CD4-positive, alpha-beta T cell treated with Interleukin-4 for 4 hours (primary cell): ENCODE measurements at regions not wholly inside any gene's neighbourhood (a gene's known extent, or its start where the extent isn't known, plus 50 kb on each side); places are given as distances from the start of the nearest gene placed in this dataset.
"Not testable (repeated sequence)": the region's sequence is repeated elsewhere in the genome, so short reads cannot be mapped to it uniquely, and the experiment has no call there.

Experiments
- DNase-seq: peaks from one replicate; pipeline ENCODE4 v3.0.0-alpha.2; 2020

DNA sequence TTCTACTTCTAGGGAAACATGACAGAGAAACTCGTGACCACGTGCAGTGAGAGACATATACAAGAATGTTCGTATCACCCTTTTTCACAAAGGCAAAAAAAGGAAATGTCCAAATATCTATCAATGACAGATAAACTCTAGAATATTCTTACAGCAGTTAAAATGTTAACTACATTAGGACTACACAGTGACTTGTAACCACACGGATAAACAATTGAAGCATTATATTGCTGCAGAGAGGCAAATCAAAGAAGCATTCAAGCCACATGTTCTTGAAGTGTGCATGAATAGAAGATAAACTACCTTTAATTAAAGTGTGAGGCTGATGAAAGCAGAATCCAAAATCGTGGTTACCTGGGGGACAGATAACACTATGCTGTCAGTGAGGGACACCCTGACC lies 935.3 kb upstream of the KLHL29 start:
- DNase-seq, result no peak

DNA sequence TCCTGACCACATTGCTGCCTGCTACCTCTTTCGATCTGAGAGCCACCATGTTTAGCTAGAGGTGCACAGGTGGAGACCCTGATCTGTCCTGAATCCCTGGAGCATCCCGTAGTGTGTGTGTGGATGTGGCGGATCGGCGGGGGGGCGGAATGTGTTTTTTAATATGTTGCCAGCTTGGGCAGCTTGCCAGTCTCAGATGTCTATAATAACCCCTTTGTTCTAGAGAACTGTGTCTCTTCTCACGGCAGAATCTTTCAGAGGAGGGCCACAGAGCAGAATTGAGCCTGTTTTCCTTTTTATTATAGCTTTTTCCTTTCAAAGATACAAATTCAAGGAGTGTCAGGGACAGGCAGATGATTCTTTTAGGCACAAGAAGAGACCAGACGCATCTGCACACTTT lies 934.1 kb upstream of the KLHL29 start:
- no peak for DNase-seq

DNA sequence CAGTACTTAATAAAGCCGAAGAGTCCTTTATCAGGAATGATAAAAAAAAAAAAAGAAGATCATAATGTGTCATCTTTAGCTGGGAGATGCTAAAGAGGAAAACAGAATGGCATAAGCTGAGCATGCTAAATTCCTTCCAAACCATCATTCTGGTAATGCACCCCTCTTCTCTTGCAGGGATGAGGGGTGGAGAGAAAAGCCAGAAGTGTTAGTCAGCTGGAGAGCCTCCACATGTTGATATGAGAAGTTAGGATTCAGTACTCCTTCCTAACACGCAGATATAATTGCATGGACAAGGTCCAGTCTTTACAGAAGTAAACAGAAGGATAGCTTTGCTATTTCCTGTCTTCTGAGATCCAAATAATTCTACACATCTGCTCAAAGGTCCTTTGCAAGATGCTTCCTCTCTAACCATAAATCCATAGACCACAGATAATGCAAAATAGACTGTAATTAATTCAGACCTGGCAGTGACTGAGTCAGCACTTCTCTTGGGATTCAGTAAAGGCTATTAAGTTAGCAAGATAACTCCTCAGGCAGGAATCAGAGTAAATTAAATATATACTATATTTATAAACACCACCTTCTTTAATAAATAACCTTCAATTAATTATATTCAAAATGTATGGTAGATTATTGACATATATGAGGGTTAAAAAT lies 930.0 kb upstream of the KLHL29 start:
- DNase-seq, result no peak

DNA sequence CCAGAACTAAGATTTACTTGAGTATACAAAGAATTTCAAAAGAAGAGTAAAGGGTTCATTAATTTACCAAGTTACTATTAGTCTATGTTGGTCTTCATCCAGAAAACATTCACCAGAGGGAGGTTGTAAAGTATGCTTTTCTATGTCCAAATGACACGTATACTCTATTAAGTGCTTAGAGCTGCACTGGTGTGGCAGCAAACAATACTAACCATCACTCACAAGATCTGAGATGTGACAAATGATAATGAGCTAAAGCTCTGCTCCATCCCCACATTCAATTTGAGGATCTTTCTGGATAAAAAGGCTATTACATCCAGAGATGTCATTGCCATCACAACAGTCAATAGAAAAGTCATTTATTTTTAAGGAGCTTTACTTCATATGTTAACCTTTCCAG lies 926.5 kb upstream of the KLHL29 start:
- DNase-seq, result no peak

DNA sequence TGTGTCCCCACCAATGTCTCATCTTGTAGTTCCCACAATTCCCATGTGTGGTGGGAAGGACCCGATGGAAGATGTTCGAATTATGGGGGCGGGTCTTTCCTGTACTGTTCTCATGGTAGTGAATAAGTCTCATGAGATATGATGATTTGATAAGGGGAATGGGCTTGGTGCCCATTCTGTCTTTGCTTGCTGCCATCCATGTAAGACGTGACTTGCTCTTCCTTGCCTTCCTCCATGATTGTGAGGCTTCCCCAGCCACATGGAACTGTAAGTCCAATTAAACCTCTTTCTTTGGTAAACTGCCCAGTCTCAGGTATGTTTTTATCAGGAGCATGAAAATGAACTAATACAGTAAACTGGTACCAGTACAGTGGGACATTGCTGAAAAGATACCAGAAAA lies 909.9 kb upstream of the KLHL29 start:
- DNase-seq, result not testable (repeated sequence)

DNA sequence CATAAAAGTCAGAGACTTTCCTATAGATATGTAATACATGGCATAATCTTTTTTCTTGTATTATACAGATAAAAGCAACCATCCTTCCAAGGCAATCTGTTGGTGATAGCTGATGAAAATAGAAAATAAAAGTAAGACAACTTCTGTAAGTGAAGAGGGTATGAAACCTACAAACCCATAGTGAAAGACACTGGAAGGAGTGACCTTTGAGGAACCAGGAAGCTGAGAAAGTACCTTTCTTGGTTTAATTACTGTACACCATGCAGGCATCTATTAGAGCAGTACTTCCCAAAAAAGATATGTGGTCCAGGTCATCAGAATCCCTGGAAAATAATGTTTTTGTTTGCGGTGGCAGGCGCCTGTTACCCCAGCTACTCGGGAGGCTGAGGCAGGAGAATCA lies 906.6 kb upstream of the KLHL29 start:
- DNase-seq, result no peak

DNA sequence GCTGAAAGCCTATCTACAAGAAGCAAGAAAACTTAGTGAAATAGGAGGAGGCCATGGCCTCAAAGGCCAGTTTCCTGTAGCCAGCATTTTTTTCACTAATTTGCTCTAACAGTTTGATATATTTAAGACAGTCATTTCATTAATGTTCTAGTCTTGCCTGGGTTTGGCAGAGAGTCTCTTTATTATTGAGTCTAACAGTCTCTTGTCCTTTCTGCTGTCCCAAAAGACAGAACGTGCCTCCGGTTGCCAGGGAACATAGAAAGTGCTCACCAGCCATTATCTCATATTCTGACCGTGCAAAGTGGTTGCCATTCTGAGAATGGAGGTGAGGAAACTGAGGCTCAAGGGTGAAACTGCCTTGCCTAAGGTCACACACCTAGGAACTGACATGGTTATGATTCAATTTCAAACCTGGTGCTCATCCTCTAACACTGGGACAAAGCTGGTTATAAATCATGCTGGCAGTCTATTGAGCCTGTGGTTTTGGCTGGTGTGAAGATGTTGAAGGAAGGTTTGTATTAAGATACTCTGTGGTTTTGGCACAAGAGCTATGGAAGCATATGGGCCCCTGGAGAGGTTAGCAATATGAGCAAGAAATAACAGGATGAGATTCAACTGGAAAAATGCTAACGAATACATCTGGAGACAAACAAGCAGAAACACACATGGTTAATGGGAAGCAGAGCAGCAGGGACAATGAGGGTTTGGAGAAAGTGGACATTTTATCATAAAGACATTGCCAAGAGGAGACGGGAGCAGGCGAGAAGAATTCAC lies 903.3 kb upstream of the KLHL29 start:
- no peak for DNase-seq

DNA sequence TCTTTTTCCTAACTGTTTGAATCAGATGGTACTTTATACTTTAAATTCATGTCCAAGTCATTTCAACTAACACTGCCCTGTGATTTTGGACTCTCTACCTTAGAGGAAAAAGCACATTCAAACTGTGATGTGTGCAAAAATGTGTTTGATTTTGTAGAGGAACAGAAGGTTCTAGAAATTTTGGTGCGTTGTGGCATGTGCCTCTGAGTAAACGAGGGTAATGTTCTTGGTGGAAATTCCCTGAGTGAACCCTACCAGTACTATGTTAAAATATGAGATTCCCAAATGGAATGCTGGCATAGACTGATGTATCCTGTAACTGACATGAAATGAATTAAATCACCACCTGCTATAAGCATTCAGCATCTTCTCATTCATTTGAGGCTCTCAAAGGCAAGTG lies 901.9 kb upstream of the KLHL29 start:
- DNase-seq, result no peak

DNA sequence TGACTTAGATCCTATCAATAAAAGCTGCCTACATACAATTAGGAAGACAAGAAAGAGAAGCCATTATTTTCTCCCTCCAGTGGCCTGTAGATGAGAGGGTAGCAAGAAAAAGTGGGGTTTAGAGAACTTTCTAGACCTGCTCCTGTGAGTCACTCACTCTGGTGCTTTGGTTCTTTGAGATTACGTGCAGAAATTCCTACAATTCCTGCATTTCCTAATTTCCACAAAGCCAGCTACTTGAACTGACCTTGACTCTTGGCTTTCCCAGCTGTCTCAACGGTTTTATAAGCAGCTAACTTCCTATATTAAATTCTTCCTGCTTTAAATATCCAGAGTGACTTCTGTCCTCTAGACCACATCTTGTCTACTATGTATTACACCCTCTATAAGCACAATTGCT lies 899.5 kb upstream of the KLHL29 start:
- no peak for DNase-seq

DNA sequence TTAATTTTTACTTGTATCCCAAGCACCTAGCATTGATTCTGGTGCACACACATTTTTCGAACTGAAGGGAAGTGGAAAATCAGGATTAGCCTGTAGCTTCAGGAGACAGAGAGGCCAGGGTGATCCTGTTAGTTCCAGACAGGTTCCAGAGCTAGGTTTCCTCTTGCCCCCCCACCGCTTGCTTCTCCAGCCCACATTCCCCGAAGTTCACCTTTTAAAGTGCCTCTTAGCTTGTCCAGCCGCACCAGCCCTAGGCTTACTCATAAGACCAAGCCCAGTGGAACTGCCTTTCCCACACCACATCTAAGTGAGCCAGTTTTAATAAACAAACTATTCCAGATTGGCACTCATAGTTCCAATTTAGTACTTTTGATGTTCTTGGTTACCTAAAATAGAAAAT lies 898.6 kb upstream of the KLHL29 start:
- DNase-seq, result no peak

DNA sequence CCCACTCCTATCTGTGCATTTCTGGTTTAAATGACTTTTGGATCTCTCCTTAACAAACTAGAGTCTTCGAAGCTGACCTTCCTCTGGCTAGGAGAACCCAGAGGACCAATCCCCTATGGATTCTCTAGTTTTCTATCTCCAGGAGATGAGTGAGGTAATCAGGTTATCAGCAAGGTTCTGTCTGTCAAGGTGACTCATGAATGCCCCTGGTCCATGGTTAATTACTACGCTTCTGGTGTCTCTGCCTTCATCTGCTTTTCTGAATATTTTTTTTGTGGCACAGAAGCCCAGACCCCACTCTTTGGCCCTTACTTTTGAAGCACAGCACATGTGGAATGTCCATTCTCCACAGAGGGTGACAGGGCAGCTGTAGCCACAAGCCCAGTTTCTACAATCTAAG lies 897.9 kb upstream of the KLHL29 start:
- DNase-seq, result no peak

DNA sequence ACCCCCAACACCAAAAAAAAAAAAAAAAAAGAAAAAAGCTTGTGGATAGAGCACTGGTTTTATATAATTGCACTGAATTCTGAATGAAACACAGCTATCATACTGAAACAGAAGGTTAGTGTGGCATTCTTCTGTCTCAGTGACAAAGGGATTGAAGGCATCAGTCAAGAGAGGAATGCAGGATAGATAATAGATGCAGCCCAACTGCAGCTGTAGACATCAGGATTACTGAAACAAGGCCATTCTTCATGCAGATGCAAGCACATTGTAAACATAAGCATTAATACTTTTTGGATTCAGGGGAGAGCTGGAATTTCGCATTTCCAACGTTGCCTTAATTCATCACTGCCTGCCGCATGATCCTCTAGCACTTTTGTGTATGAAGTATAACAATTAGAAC lies 897.4 kb upstream of the KLHL29 start:
- DNase-seq, result no peak

DNA sequence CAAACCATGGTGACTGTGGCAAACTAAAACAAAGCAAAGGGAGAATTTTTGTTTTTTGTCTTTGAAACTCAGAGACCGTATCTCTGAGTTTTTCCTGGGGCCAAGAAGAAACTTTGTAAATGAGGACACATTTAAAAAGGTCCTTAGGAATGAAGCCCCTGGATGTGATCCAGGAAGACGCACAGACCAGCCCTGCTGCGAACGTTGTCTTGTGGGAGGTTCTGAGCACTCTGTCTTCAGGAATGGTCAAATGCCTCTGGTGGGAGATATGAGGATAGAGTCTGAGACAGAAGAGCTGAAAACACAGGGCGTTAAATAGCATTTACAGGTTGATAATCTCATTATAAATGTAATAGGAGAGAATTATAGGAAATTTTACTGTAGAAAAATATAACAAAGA lies 893.5 kb upstream of the KLHL29 start:
- DNase-seq, result no peak

DNA sequence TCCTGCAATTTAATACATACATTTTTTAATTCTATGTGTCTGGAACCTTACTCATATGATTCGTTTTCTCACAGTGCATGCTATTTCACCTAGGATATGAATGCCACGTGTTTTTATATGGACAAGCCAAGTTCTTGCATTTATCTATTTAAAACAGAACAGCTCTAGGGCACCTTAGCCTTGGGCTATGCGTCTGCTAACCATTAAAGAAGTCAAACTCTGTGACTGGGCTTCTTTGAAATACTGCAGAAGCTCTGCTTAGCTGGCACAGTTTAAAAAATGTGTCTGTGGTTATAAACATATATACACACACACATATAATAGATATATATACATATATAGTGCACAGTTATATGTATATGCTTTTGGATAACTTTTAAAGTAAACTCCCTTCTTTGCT lies 890.8 kb upstream of the KLHL29 start:
- DNase-seq, result no peak

DNA sequence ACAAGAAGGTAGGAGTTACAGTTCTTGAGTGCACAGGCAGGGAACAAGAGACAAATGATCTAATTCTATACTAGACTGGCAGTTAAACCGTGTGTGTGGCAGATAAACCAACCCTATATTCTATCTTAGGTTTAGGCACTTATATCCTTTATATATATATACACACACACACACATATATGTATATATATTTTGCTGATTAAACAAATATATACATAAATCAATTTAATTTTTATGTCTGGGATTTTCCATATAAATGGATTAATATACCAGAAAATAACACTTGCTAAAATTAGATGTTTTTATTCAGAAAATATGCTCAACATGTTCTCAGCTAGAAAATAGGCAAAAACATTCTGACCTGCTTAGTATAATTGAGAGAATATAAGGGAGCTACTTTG lies 887.9 kb upstream of the KLHL29 start:
- no peak for DNase-seq

DNA sequence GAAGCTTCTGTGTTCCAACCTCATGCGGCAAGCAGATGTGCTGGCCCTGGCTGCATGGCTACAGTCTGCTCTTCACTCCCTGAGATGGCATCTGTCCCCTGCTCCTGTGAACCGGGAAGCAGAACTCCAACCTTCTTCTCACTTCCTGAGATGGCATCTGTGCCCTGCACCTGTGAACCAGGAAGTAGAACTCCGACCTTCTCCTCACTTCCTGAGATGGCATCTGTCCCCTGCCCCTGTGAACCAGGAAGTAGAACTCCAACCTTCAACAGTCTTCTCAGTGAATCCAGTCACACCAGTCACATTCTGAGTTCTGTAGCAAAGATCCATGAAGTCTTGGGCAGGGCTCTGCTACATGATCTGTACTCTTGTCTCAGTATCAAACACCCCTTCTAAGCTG lies 887.2 kb upstream of the KLHL29 start:
- no peak for DNase-seq

DNA sequence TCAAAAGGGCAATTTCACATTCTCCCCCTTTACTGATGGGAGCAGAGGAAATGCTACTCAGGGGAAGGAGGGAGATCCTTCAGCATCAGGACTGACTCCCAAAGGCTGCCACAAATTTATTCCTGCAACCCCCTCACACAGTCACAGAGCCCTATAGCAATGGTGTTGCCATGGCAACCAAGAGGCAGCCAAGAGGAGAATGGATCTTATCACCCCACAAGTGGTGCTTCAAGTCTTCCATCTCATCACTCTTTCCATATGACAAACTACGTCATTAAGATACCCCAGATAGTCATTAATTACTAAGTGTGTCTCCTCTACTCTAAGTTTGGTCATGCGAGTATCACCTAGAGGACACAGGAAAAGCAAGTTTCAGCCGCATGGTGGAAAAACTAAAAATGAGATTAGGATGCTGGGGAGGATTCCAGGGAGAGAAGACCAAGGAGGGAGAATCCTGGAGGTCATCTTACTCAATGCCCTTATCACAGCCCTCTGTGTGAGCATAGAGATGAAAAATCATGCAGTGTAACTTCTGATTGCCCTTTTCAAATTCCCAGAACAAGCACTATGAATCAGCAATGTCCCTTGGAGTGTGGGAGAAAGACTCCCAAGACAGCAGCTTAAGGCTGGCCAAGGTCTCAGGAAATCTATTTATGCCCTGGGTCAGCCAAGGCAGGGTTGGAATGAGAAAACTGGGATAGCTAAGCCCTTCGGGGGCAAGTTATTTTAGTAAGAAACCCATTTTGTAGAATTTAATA lies 885.7 kb upstream of the KLHL29 start:
- DNase-seq, result no peak

DNA sequence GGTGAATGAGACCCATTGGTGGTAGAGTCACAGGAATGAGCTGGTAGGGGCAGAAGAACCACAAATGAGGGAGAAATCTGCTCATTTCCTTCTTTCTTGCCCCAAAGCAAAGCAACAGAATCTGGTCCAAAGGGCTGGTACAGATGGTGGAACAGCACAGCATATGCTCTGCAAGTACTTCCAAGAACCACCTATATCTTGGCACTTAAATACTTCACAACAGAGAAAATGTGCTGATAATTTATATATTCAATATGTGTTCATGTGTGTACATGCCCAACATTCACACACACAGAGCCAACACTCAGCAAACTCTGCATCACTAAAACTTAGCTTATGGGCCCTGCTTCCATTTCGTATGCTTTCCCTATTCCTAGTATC lies 884.4 kb upstream of the KLHL29 start:
- DNase-seq, result no peak

DNA sequence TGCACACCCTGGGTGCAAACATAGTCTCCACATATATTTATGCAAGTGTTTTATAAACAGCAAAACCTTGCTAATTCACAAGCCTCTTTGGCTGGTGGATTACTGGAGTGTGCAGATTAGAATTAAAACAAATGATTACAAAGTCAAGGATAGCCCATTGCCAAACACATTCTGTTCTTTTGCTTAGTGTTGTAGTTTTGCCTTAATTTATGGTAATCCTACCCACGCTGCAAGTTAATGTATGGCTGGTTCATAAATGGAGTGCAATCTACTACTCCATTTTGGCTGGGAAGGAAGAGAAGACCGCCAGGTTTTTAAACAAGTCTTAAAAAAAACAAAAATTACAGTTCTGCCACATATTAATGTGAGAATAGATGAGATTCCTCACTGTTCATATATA lies 883.1 kb upstream of the KLHL29 start:
- no peak for DNase-seq

DNA sequence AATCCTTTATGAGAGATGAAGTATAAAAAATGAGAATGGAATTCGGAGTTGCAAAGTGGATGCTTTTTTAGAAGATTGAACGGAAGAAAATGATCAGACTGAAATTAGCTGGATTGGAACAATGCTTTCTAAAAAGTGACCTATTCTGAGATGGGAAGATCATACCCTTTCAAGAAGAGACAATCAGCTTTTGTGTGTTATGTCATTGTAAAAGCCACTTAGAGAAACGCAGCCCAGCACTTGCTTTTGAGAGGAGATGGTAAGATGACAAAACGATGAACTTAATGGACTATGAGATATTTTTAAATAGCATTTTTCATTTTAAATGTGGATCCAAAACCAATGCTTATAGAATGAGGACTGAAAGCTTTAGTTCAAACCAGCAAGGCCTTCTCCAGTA lies 871.4 kb upstream of the KLHL29 start:
- DNase-seq, result no peak

DNA sequence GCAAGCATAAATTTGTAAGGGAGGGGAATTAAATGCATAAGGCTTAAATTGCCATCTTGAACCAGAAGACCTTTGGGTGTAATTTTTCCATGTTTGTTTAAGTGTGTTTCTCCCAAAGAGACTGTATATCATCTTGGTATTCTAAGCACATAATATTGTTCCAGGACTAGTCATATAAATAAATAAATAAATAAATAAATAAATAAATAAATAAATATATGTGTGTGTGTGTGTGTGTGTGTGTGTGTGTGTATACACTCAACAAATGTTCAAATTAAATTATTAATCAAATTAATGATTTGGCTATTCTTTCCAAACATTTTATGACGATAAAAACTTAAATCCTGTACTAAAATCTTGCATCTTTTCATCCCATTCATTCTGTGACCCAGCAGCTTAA lies 867.8 kb upstream of the KLHL29 start:
- no peak for DNase-seq

DNA sequence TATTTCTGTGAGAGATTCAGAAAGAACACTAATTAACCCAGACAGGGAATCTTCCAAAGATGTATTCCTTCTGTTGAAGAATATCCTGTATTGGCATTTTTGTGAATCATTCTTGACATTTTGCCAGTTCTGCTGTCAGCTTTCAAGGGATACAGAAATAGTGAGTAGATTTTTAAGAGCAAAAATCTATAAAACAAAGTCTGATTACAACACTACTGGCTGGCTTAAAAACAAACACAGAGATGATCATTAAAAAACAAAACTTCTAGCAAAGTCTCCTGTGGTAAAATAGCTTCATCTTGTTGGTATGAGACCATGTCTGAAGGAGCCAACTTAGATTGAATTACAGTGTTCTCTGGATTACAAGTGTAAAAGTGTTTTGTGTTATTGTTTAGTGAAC lies 866.3 kb upstream of the KLHL29 start:
- no peak for DNase-seq

DNA sequence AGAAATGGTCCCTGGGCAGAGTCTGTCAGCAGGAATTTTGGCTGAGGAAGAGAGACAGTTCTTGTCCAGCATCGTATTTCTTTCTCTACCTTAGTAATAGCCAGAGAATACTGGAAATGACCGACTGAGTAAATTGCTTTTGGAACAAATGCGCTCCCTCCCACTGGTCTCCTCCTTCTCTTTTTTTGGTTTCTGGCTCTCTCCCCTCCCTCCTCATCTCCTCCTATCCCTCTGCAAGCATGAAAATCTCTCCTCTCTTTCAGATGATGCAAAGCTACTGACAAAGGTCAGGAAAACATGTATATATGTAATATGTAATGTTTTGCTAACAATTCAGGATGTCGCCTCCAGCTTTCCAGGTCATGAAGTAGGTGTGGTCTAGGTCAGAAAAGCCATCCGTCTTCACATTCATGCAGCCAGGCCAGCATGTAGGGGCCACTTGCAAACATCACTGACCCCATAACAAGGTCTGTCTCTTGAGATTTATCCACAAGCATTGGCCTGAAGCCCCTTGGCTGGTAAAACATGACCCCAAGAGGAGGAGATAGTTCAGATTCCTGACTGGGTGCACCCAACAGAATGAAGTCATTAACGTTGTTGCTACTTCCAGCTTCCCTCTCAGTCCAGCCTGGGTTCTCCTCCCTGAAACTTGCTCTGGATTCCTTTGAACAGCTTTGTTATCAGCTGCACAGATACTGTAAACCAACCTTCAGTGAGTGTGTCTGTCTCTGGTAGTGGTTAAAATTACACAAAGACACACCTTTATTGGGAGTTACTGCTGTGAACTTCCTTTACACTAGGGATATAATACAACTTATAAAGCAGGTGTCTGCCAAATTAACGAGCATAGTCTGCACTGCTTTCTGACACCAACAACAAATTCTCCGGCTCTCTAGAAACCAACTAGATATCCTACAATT lies 864.4 kb upstream of the KLHL29 start:
- no peak for DNase-seq
